Fibroblast of pulmonary artery (primary cell): ENCODE measurements at regions not wholly inside any gene's neighbourhood (a gene's known extent, or its start where the extent isn't known, plus 50 kb on each side); places are given as distances from the start of the nearest gene placed in this dataset.

Experiments
- DNase-seq: peaks from one replicate; pipeline ENCODE4 v3.0.0-alpha.2; 2010; ENCODE audit warnings: low read depth
- H3K4me3 ChIP-seq: replicated peaks from 2 replicates; pipeline ENCODE4 v1.5.1; 2011; ENCODE audit warnings: low read depth, mild to moderate bottlenecking, control low read depth, low read length, moderate library complexity
- TF ChIP-seq, protein P1 (sequence below): IDR thresholded peaks from 2 replicates; pipeline ENCODE4 v1.5.1; 2011; ENCODE audit warnings: mild to moderate bottlenecking, control low read depth, low read length, inconsistent platforms; ENCODE audit errors: missing control alignments

DNA sequence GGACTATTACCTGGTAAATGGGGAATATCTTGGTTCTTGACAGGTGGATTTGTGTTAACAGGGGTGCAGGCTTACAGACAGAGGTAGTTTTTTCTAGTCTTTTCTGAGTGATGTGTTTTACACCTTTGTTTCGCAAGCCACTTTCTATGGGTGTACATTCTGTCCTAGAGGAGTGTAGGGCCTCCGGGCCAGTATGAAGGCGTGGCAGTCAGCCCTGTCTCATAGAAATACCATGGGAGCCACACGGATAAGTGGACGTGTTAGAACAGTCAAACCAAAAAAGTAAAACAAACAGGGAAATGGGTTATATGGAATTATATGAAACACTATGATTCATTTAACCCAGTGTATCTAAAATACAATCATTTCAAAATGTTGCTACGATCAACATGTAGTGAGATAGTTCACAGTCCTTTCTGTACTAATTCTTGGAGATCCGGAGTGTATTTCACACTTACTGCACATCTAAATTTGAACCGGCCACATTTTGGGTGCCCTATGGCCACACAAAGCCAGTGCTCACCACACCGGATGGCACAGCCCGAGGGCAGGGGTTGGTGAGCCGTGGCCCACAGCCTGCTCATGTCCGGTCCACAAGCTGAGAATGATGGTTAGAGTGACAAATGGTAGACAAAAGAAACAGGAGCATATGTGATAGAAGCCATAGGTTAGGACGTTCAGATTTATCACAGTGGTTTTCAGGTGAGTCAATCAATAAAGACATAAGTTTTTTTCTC is 80.1 kb upstream of the IRX4 start:
- no peak overlapping the region for H3K4me3 ChIP-seq
- no peak for DNase-seq
- TF ChIP-seq, protein P1, sequence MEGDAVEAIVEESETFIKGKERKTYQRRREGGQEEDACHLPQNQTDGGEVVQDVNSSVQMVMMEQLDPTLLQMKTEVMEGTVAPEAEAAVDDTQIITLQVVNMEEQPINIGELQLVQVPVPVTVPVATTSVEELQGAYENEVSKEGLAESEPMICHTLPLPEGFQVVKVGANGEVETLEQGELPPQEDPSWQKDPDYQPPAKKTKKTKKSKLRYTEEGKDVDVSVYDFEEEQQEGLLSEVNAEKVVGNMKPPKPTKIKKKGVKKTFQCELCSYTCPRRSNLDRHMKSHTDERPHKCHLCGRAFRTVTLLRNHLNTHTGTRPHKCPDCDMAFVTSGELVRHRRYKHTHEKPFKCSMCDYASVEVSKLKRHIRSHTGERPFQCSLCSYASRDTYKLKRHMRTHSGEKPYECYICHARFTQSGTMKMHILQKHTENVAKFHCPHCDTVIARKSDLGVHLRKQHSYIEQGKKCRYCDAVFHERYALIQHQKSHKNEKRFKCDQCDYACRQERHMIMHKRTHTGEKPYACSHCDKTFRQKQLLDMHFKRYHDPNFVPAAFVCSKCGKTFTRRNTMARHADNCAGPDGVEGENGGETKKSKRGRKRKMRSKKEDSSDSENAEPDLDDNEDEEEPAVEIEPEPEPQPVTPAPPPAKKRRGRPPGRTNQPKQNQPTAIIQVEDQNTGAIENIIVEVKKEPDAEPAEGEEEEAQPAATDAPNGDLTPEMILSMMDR = no peak

DNA sequence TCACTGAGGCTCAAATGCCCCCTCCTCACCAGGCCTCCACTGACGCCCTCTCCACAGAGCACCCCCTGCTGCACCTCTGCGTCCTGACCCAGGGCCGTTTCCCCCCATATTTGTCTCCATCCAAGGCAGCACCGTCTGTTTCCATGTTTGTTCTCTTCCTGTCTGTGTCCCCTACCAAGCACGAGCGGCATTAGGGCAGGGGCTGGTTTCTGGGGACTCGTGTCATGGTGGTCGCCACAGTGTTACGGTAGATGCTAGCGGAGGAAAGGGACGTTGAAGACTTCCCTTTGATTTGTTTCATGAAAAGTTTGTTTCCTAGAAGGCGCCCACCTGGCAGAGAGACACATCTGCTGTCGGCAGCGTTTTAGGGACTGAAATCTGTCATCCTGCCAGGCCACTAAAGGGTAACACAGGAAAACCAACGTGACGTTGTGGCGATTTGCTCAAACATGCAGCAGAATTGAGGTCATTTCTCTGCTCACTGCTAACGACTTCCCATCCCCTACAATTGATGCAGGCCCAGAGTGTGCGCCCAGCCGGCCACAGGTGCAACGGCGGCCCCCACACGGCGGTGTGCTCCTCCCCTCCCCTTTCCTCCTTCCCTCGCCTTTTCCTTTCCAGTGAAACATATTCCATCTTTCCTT is 79.3 kb upstream of the IRX4 start:
- H3K4me3 ChIP-seq = no peak overlapping the region
- TF ChIP-seq, protein P1 = no peak
- DNase-seq = no peak

DNA sequence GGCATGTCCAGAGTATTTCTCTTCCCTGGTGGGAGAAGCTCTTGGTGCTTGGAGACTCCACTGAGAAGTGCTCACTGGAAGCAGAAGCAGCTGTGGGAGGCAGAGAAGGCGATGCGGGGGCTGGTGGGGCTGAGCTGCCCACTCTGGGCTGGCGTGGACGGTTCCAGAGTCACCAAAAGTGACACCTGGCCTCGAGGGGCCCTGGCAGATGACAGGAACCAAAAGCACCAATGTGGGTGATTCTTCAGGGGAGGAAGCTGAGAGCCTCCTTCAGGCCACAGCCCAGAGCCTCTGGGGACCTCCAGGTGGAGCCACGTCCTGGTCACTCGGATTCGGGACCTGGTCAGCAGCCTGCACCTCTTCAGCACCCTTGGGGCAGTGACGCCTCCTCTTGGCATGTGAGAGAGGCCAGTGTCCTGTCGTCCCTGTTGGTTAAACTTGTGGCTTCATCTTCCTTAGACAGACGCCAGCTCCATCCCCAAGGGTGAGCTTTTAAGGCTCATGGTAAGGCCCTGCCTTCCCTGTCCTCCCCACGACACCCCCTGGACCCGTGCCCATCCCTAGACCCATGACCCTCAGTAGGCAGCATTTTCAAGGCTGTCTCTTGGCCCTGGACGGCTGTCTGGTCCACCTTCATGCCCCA is 78.7 kb upstream of the IRX4 start:
- TF ChIP-seq, protein P1 = no peak
- no peak overlapping the region for H3K4me3 ChIP-seq
- no peak for DNase-seq

DNA sequence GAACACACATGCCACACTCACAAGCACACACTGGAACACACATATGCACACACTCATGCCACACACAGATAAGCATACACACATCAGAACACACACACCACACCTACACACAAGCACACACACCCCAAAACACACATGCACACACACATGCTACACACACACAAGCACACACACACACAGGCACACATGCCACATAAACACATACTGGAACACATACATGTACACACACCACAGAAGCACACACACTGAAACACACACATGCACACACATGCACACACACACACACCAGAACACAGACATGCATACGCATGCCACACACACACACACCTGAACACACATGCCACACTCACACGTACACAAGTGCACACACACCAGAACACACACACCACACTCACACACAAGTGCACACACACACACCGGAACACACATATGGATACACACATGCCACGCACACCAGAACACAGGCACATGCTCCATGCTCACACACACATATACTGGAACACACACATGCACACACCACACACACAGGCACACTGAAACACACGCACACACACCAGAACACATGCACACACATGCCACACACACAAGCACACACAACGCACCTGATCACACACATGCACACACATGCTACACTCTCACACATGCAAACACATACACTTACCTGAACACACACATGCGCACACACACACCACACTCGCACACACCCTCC is 78.0 kb upstream of the IRX4 start:
- TF ChIP-seq, protein P1 = no peak

DNA sequence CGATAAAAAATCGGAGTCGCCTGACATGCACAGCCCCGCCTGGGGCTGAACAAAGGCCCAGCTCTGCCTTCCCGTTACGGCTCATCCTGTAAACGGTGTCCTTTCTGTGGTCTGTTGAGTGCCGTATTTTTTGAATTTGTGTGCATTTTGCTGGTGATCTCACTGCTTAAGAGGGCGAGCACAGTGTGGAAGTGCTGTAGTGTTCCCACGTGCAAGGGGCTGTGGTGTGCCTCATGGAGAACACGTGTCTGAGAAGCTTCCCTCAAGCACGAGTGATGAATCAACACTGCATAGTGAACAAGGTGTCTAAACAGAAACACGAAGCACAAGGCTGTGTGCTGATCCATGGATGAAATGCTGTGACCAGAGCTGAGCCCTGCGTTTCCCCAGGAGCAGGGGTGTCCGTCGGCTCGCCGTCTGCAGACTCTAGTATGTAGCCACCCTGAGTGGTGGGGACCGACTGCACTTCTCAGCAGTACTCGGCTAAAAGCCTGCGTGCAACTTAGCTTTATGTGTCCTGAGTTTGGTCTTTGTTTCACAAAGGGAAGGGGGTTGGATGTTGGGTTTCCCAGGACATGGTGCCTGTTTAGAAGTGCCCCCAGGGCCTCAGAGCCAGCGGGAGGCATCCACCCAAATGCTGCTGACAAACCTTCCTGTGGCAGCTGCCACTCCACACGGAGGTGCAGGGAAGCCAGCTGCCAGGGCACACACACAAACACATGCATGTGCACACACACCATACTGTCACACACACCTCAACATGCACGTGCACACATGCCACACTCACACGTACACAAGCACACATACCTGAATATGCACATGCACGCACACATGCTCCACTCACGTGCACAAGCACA is 77.2 kb upstream of the IRX4 start:
- TF ChIP-seq, protein P1 = no peak
- H3K4me3 ChIP-seq = no peak overlapping the region
- DNase-seq = no peak

More for the DNA sequence above, 78.0 kb upstream of the IRX4 start:
- no peak overlapping the region for H3K4me3 ChIP-seq
- no peak for DNase-seq

DNA sequence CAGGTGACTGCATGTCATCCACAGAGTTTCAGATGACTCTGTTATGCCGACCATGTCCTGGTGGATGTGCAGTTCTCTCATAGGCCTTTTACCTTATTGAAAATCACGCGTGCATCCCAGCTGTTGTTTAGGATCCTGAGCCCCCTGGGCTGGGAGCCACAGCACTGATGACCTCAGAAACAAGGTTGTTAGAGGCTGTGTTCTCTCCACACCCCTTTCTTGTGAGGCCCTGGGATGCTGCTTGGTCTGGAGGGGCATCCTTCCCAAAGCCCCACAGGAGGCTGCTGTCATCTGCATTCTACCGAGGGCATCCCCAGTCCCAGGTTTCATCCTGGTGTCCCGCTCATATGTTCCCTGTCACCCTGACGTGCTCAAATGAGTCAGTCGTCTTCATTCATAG is 76.5 kb upstream of the IRX4 start:
- no peak overlapping the region for H3K4me3 ChIP-seq
- no peak for DNase-seq
- TF ChIP-seq, protein P1 = no peak
